GM12891 (cell line): ENCODE measurements at regions not wholly inside any gene's neighbourhood (a gene's known extent, or its start where the extent isn't known, plus 50 kb on each side); places are given as distances from the start of the nearest gene placed in this dataset.

Experiments
- PAX5 ChIP-seq: IDR thresholded peaks from 2 replicates; pipeline ENCODE4 v1.6.1; 2011; ENCODE audit warnings: low read length, moderate library complexity, mild to moderate bottlenecking; ENCODE audit not compliant: insufficient read depth, severe bottlenecking
- POLR2A ChIP-seq: IDR thresholded peaks from 2 replicates; pipeline ENCODE4 v1.6.1; 2011; ENCODE audit warnings: low read depth, low read length, control low read depth
- POLR2AphosphoS5 ChIP-seq: IDR thresholded peaks from 2 replicates; pipeline ENCODE4 v1.6.1; 2011; ENCODE audit warnings: low read depth, low read length, control low read depth
- SPI1 ChIP-seq: IDR thresholded peaks from 2 replicates; pipeline ENCODE4 v1.6.1; 2011; ENCODE audit warnings: low read depth, low read length, control low read depth
- TAF1 ChIP-seq: IDR thresholded peaks from 2 replicates; pipeline ENCODE4 v1.6.1; 2011; ENCODE audit warnings: low read depth, low read length, control low read depth

GRCh38 chr13:40371531-40372125 is 294.8 kb downstream of the FOXO1 start:
- TF ChIP-seq POLR2AphosphoS5 (no peak), TAF1 (no peak), POLR2A (no peak), SPI1 (no peak), PAX5 (no peak)
